Occipital lobe (tissue), 1 donor: ENCODE measurements at regions not wholly inside any gene's neighbourhood (a gene's known extent, or its start where the extent isn't known, plus 50 kb on each side); places are given as distances from the start of the nearest gene placed in this dataset.

Experiments used
- DNase-seq: peaks from one replicate; lab custom pipeline; 2025; lab: John Stamatoyannopoulos, UW

DNA sequence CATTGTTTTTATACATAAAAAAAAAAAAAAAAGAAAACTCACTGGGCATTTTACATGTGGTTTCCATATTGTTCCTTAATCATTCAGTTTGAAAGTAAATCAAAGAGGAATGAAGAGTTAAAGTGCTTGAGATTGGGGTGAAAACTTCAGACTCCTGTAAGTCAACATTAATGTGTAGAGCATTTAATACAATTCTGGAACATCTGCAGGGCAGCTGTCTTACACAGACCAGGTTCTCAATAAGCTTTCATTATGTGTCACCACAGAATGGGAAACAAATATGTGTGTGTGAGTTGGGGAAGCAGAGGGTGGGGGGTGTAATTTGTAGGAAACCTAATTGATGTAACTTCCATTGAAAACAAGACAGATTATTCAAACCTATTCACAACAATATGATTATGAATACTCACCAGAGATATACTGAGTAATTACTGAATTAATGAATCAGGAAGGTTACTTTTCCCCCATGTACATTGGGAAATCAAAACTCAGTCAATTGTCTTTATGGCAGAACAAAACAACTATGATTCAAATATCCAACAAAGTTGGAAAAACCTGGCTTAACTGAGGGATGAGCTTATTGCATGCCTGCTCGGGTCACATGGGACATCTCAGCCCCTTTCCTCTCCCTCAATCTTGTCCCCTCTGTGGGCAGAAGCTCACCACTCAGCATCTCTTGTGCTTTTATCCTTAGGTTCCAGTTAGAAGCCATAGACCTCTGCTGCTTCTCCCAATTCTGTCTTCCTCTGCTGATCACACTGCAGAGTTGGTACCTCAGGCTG, 281.2 kb upstream of the THBS1 start:
- no peak for DNase-seq

GRCh38 chr15:39300451-39301153, 280.3 kb upstream of the THBS1 start:
- no peak for DNase-seq

DNA sequence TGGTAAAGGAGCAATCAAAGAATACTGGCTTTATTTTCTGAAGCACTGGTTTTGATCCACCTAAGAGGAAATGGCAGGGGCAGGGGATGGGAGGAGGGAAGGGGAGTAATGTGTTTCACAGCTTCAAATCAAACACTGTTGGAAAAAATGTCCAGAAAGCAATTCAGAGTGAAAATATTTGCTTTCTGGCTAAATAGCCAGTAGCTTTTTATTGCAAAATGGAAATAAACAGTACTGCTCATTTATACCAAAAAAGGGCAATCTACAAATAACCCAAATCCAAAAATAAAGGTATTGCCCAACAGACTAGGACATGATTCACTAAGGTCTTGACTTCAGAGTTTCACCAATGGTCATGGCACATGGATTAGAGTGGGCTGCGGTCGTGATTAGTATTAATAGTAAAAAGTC, 279.3 kb upstream of the THBS1 start:
- DNase-seq, result no peak

DNA sequence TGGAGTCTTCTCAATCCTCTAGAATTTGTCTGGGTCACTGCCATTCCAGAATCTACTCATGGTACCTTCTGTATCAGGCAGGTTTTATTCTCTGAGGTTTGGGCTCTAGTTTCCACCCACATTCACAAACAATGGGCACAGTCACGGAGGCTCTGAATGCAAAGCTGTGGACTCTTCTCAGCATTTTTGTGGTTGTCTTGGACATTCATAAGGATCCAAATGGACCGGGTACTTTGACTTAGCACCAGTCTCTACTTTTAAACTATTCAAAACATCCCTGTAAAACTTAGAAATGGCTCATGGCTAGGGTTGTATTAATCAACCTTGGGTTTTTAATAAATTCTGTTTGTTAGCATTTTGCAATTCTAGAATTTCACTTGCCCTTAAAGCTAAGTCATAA, 277.9 kb upstream of the THBS1 start:
- DNase-seq, result no peak

GRCh38 chr15:39304201-39304841, 276.6 kb upstream of the THBS1 start:
- DNase-seq, result no peak

DNA sequence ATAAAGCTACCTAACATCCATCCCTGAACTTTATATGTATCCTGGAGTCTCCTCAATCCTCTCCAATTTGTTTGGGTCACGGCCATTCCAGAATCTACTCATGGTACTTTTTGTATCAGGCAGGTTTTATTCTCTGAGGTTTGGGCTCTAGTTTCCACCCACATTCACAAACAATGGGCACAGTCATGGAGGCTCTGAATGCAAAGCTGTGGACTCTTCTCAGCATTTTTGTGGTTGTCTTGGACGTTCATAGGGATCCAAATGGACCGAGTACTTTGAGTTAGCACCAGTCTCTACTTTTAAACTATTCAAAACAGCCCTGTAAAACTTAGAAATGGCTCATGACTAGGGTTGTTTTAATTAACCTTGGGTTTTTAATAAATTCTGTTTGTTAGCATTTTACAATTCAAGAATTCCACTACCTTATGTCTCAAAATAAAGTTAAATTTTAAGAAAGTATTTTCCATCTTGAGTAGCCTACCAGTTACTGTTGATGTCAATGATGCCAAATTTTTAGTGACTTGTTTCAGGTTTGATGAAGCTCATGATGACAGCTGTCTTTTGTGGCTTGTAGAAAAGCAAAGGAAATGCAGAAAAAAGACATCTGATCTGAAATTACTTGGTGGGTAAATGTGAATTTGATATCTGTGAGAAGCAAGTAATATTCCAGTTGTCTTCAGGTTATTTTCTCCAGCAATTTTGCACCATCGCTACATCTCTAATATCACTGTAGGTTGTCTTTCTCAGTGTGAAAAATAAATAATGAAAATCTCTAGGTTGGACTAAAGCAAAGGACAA, 275.7 kb upstream of the THBS1 start:
- no peak for DNase-seq

GRCh38 chr15:39310633-39311032, 270.2 kb upstream of the THBS1 start:
- no peak for DNase-seq

DNA sequence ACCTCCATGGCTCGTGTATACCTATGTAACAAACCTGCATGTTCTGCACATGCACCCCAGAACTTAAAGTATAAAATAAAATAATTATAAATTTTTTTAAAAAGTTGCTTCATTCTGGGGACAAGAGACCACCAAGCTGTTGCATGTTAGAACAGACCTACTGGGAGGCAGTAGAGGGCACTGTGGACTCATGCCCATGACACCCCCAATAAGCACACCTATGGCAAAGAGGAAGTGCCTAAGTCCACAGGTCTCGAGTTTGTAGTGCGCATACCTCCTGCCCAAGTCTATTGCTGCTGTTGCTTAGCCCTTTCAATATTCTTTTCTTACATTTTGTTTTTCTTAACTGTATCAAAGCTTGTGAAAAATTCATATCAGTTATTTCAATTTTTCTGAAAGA, 267.9 kb upstream of the THBS1 start:
- no peak for DNase-seq

- DNase-seq, result no peak
Observed at GRCh38 chr15:39313467-39313866, 267.4 kb upstream of the THBS1 start.

- no peak for DNase-seq
Observed at GRCh38 chr15:39313881-39314280, 267.0 kb upstream of the THBS1 start.

- no peak for DNase-seq
Observed at GRCh38 chr15:39315206-39315850, 265.6 kb upstream of the THBS1 start.

DNA sequence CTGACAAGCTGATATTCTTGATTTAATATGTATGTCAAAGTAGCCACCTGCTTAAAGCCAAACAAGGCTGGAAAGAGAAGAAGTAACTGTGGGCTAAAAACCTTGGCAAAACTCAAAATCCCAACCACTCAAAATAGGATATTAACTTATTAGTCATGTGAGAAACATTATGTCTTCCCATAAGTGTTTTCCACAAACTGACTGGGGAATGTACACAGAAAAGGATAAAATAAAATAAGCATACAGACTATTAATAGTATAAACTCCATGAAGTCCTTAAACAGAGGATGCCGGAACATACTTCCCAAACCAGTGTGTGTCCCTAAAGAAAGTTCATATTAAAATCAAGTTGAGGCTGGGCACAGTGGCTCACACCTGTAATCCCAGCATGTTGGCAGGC, 263.7 kb upstream of the THBS1 start:
- no peak for DNase-seq

DNA sequence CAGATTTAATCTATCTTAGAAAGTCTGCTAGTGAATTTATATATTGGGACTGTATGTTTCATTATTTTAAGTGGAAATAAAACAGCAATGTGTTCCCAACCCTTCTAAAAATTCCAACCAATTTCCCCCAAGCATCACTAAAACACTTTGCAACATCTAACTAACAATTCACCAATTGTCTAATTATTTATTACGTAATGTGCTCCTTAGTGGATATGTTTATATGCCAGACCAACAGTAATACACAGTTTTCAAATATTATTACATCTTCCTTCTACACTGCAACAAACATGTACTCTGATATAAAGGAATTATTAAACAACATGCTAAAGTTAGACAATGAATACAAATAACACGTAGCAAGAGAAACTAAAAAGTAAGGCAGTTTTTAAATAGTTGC, 262.6 kb upstream of the THBS1 start:
- DNase-seq, result no peak

DNA sequence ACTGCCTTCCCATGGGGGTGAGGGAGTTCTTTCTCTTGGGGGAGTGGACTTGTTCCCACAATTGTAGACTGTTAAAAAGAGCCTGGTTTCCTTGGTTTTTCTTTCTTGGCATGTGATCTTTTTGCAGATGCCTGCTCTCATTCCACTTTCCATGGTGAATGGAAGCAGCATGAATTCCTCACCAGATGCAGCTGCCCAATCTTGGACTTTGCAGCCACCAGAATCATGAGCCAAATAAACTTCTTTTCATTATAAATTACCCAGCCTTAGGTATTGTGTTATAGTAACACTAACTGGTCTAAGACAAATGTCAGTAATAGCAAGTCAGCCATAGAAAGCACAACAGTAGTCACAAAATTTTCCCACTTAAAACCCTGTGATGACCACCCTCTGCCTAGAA, 260.5 kb upstream of the THBS1 start:
- DNase-seq, result no peak

GRCh38 chr15:39320886-39321285, 260.0 kb upstream of the THBS1 start:
- no peak for DNase-seq

DNA sequence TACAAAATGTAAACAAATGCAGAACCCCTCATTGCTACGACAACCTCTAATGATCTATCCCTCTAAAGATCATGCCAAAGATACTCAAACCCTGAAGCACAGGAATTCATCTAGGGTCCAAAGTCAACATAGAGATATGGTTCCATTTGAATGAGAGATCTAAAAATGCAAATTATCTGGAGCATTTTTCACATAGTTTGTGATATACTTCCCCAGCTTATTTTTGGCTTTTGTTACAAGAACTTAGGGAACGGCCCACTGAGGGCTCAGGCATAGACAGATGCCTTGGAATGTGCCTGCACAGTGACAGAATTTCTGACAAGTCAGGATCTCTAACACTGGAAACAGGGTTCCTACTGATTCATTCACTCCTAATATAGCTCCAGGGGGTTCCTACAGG, 258.9 kb upstream of the THBS1 start:
- DNase-seq, result no peak

- no peak for DNase-seq
Observed at GRCh38 chr15:39323157-39323556, 257.7 kb upstream of the THBS1 start.

DNA sequence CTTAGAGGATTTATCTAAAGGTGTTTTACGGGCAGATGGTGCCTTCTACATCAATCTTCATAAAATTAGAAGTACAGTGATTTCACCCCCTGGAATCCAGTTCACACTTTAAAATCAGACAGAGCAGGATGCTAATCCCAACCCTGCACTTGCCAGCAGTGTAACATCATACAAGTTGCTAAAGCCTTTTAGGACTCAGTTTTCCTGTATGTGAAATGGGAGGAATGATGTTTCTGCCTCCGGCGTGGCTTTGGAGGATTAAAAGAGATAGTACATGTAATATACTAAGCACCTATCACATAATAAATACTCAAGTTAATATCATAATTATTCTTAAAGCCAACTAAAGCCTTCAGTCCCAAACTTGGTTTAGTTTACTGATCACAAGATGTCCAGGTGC, 257.2 kb upstream of the THBS1 start:
- DNase-seq, result no peak

- no peak for DNase-seq
Observed at GRCh38 chr15:39326306-39326975, 254.4 kb upstream of the THBS1 start.

- no peak for DNase-seq
Observed at GRCh38 chr15:39327005-39327730, 253.7 kb upstream of the THBS1 start.
